Keratinocyte (primary cell): ENCODE measurements at regions not wholly inside any gene's neighbourhood (a gene's known extent, or its start where the extent isn't known, plus 50 kb on each side); places are given as distances from the start of the nearest gene placed in this dataset.

Experiments
- DNase-seq: peaks from one replicate; pipeline ENCODE4 v3.0.0-alpha.2; 2011; ENCODE audit warnings: low read depth, missing footprints, low spot score
- FAIRE-seq: peaks from 2 replicates; lab custom pipeline; 2011; peaks lifted over from hg19 to GRCh38; lab: Jason Lieb, UNC
- H2AFZ ChIP-seq: 2 replicates; pipeline ENCODE4 v1.6.0; 2012; ENCODE audit warnings: low read length, control low read depth, inconsistent platforms; ENCODE audit not compliant: control insufficient read depth
- H3K27ac ChIP-seq: 2 replicates; pipeline ENCODE4 v1.5.1; 2011; ENCODE audit warnings: low read length; ENCODE audit not compliant: control insufficient read depth, insufficient read depth
- H3K27me3 ChIP-seq: 3 replicates; pipeline ENCODE4 v1.6.0; 2011; ENCODE audit warnings: low read length; ENCODE audit not compliant: control insufficient read depth, insufficient read depth; ENCODE audit errors: extremely low read depth
- H3K36me3 ChIP-seq, 2 experiments: 2 replicates in 1 of 2; 3 replicates in 1 of 2; pipeline ENCODE4 v1.5.1; 2011; ENCODE audit warnings: low read length in 2 of 2, mild to moderate bottlenecking in 1 of 2; ENCODE audit not compliant: control insufficient read depth in 2 of 2, insufficient read depth in 2 of 2; ENCODE audit errors: extremely low read depth in 1 of 2
- H3K4me1 ChIP-seq: 3 replicates; pipeline ENCODE4 v1.5.1; 2011; ENCODE audit warnings: low read length; ENCODE audit not compliant: control insufficient read depth, insufficient read depth; ENCODE audit errors: extremely low read depth
- H3K4me2 ChIP-seq: 3 replicates; pipeline ENCODE4 v1.6.0; 2011; ENCODE audit warnings: low read depth, low read length; ENCODE audit not compliant: control insufficient read depth, insufficient read depth; ENCODE audit errors: extremely low read depth
- H3K4me3 ChIP-seq, 3 experiments: fragments of 200-600 bp in 1 of 3; sonication (generic) in 1 of 3; 2 replicates in 2 of 3; 3 replicates in 1 of 3; pipeline ENCODE4 v1.5.1; 2011 to 2016; ENCODE audit warnings: low read length in 3 of 3, mild to moderate bottlenecking in 3 of 3, control low read depth in 2 of 3, inconsistent platforms in 1 of 3, low read depth in 1 of 3, mixed read lengths in 1 of 3, mixed run types in 1 of 3, moderate library complexity in 1 of 3; ENCODE audit not compliant: control insufficient read depth in 2 of 3, insufficient read depth in 2 of 3; ENCODE audit errors: extremely low read depth in 1 of 3
- H3K79me2 ChIP-seq: 2 replicates; pipeline ENCODE4 v1.6.0; 2012; ENCODE audit warnings: low read length; ENCODE audit not compliant: control insufficient read depth, insufficient read depth
- H3K9ac ChIP-seq: 3 replicates; pipeline ENCODE4 v1.6.0; 2011; ENCODE audit warnings: low read length; ENCODE audit not compliant: control insufficient read depth, insufficient read depth; ENCODE audit errors: extremely low read depth
- H3K9me1 ChIP-seq: 3 replicates; pipeline ENCODE4 v1.6.0; 2011; ENCODE audit warnings: low read length; ENCODE audit not compliant: control insufficient read depth, insufficient read depth; ENCODE audit errors: extremely low read depth
- H3K9me3 ChIP-seq: 2 replicates; pipeline ENCODE4 v1.5.1; 2012; ENCODE audit warnings: low read depth, low read length; ENCODE audit not compliant: control insufficient read depth
- H4K20me1 ChIP-seq: 3 replicates; pipeline ENCODE4 v1.6.0; 2011; ENCODE audit warnings: low read length; ENCODE audit not compliant: control insufficient read depth, insufficient read depth; ENCODE audit errors: extremely low read depth
- EZH2 ChIP-seq: IDR thresholded peaks from one replicate; pipeline ENCODE4 v1.6.1; 2012; ENCODE audit warnings: inconsistent platforms, mild to moderate bottlenecking, low read length, moderate library complexity
- dilution Hi-C: fragments of 300-500 bp; cut with MboI; formaldehyde crosslinking; loops from one replicate; pipeline ENCODE4 v1.7.0; 2020; ENCODE audit warnings: low sequenced_read_pairs; ENCODE audit not compliant: extremely low pct_ligation_motif_present
- TF ChIP-seq, protein P1 (sequence below), 3 experiments: IDR thresholded peaks in 1 of 3; conservative IDR thresholded peaks in 1 of 3; optimal IDR thresholded peaks in 1 of 3; 2 replicates in 2 of 3; 3 replicates in 1 of 3; pipeline versions ENCODE3 to v1.5.1; 2011; ENCODE audit warnings: low read length in 3 of 3, mild to moderate bottlenecking in 3 of 3, moderate library complexity in 2 of 3, control low read depth in 1 of 3, inconsistent platforms in 1 of 3; ENCODE audit not compliant: insufficient read depth in 2 of 3; ENCODE audit errors: extremely low read depth in 1 of 3

GRCh38 chr7:16193631-16194030 lies 227.7 kb downstream of the CRPPA start:
- no peak overlapping the region for H3K4me3 ChIP-seq
- no peaks in the 10 kb centered on the region for H4K20me1 ChIP-seq
- no peak overlapping the region for H3K9ac ChIP-seq
- no peaks in the 10 kb centered on the region for H3K27me3 ChIP-seq
- no peaks in the 10 kb centered on the region for H3K36me3 ChIP-seq
- DNase-seq = no peak
- H3K27ac ChIP-seq = no peak overlapping the region
- H3K9me1 ChIP-seq = no peaks in the 10 kb centered on the region
- no peaks in the 10 kb centered on the region for H3K9me3 ChIP-seq
- no peak overlapping the region for H2AFZ ChIP-seq
- H3K4me2 ChIP-seq = no peak overlapping the region
- no peak for FAIRE-seq
- dilution Hi-C loops = no loop called here
- no peak for TF ChIP-seq EZH2
- TF ChIP-seq, protein P1, sequence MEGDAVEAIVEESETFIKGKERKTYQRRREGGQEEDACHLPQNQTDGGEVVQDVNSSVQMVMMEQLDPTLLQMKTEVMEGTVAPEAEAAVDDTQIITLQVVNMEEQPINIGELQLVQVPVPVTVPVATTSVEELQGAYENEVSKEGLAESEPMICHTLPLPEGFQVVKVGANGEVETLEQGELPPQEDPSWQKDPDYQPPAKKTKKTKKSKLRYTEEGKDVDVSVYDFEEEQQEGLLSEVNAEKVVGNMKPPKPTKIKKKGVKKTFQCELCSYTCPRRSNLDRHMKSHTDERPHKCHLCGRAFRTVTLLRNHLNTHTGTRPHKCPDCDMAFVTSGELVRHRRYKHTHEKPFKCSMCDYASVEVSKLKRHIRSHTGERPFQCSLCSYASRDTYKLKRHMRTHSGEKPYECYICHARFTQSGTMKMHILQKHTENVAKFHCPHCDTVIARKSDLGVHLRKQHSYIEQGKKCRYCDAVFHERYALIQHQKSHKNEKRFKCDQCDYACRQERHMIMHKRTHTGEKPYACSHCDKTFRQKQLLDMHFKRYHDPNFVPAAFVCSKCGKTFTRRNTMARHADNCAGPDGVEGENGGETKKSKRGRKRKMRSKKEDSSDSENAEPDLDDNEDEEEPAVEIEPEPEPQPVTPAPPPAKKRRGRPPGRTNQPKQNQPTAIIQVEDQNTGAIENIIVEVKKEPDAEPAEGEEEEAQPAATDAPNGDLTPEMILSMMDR (optimal IDR thresholded peaks at IDR 0.05 in 1 of 3, IDR thresholded peaks at IDR 0.05 in 1 of 3, conservative IDR thresholded peaks at IDR 0.05 in 1 of 3; ENCODE audit: extremely low read depth in 1 of 3, insufficient read depth in 2 of 3, low read length in 3 of 3) = no peak
- H3K79me2 ChIP-seq = no peaks in the 10 kb centered on the region
- no peaks in the 10 kb centered on the region for H3K4me1 ChIP-seq

DNA sequence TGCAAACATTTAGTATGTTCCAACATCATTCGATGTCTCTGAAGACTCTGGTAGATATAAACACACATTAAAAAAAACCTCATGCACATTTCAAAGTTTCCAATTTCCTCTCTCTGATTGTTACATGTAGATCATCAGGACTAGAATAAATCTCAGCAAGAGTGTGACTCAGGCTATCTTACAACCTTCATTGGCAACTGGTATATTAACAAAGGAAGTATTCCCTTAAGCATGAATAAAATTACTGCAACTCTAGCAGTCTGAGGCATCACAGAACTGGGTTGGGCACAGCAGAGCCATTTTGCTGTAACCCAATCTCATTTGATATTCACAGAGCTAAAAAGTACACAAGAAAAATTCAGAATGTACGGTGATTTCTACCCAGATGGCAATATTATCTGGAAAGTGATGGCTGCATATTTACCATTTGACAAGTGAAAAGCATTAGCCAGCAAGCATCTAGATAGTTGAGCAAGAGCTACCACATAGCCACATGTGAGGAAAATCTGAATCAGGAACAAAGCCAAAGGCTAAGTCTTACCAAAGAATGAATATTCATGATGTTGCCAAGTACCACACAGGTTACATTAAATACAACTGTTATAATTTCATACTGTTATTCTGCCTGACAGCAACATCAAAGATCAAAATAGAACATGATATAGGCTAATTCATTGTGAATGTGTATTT lies 232.2 kb downstream of the CRPPA start:
- Histone ChIP-seq H3K9me3 (no peaks in the 10 kb centered on the region), H3K9ac (no peak overlapping the region), H3K9me1 (no peaks in the 10 kb centered on the region), H3K36me3 (no peaks in the 10 kb centered on the region), H3K27ac (no peak overlapping the region), H3K4me3 (no peak overlapping the region), H3K27me3 (no peaks in the 10 kb centered on the region), H2AFZ (no peak overlapping the region), H3K4me1 (no peaks in the 10 kb centered on the region), H4K20me1 (no peaks in the 10 kb centered on the region), H3K79me2 (no peaks in the 10 kb centered on the region), H3K4me2 (no peak overlapping the region)
- TF ChIP-seq, protein P1 (optimal IDR thresholded peaks at IDR 0.05 in 1 of 3, IDR thresholded peaks at IDR 0.05 in 1 of 3, conservative IDR thresholded peaks at IDR 0.05 in 1 of 3; ENCODE audit: extremely low read depth in 1 of 3, insufficient read depth in 2 of 3, low read length in 3 of 3) = no peak
- TF ChIP-seq EZH2 = no peak
- no peak for FAIRE-seq
- dilution Hi-C loops = no loop called here
- no peak for DNase-seq
